Tibial nerve (tissue), 4 donors: ENCODE measurements at regions not wholly inside any gene's neighbourhood (a gene's known extent, or its start where the extent isn't known, plus 50 kb on each side); places are given as distances from the start of the nearest gene placed in this dataset.

Source experiments
- CTCF ChIP-seq, 5 experiments: fragments of 200-600 bp in 3 of 5; fragments of 450-650 bp in 2 of 5; sonication (generic) in 3 of 5; IDR thresholded peaks; one replicate each; pipeline ENCODE4 v1.5.1; 2016 to 2019; ENCODE audit warnings: antibody characterized with exemption in 5 of 5, mild to moderate bottlenecking in 3 of 5, moderate library complexity in 2 of 5
- EP300 ChIP-seq, 2 donors: sonication (generic); formaldehyde crosslinking; IDR thresholded peaks; one replicate each; pipeline ENCODE4 v1.6.1; 2017; ENCODE audit warnings: antibody characterized with exemption in 2 of 2, mild to moderate bottlenecking in 1 of 2
- POLR2A ChIP-seq, 2 donors: fragments of 450-650 bp; IDR thresholded peaks; one replicate each; pipeline ENCODE4 v1.6.1; 2017; ENCODE audit warnings: antibody characterized with exemption in 2 of 2, mild to moderate bottlenecking in 2 of 2, moderate library complexity in 2 of 2

GRCh38 chr1:57887964-57888491 lies 464.2 kb upstream of the DAB1 start:
- TF ChIP-seq CTCF (IDR thresholded peaks at IDR 0.05) (no peak), POLR2A (IDR thresholded peaks at IDR 0.05) (no peak), EP300 (IDR thresholded peaks at IDR 0.05) (no peak)
